A673 (cell line): ENCODE measurements at regions not wholly inside any gene's neighbourhood (a gene's known extent, or its start where the extent isn't known, plus 50 kb on each side); places are given as distances from the start of the nearest gene placed in this dataset.

Experiments used
- BruUV-seq: library from RNA; stranded (reverse); fragments of 400-500 nt; replicated peaks from 2 replicates; lab custom pipeline; 2021; lab: Mats Ljungman, UMichigan
- CTCF ChIA-PET: fragments of 300-600 bp; sonication (Branson Sonifier 250); formaldehyde crosslinking; loops from one replicate; lab custom pipeline; 2022; ENCODE audit warnings: antibody characterized with exemption; lab: Charles Lee
- POLR2A ChIA-PET: fragments of 300-600 bp; sonication (Branson Sonifier 250); formaldehyde crosslinking; loops from one replicate; lab custom pipeline; 2022; ENCODE audit warnings: antibody characterized with exemption; ENCODE audit not compliant: low non-redundant PET; lab: Charles Lee
- DNase-seq: peaks from one replicate; pipeline ENCODE4 v3.0.0-alpha.2; 2015; ENCODE audit warnings: low spot score
- H3K27ac ChIP-seq: fragments of 200-600 bp; sonication (generic); 2 replicates; pipeline ENCODE4 v1.5.1; 2016; ENCODE audit warnings: mixed run types, low read depth, mild to moderate bottlenecking, mixed read lengths, antibody characterized with exemption, low read length; ENCODE audit not compliant: poor library complexity, severe bottlenecking
- H3K27me3 ChIP-seq: fragments of 200-600 bp; sonication (generic); replicated peaks from 2 replicates; pipeline ENCODE4 v1.6.1; 2017; ENCODE audit warnings: mixed run types, low read depth, mild to moderate bottlenecking, mixed read lengths, antibody characterized with exemption, low read length; ENCODE audit not compliant: insufficient read depth, poor library complexity
- H3K36me3 ChIP-seq: fragments of 200-600 bp; sonication (generic); 2 replicates; pipeline ENCODE4 v1.6.1; 2016; ENCODE audit warnings: mixed run types, mild to moderate bottlenecking, mixed read lengths, antibody characterized with exemption, low read length; ENCODE audit not compliant: insufficient read depth, poor library complexity, severe bottlenecking
- H3K4me1 ChIP-seq: fragments of 200-600 bp; sonication (generic); 2 replicates; pipeline ENCODE4 v1.6.1; 2017; ENCODE audit warnings: mixed run types, mild to moderate bottlenecking, mixed read lengths, antibody characterized with exemption, low read length; ENCODE audit not compliant: insufficient read depth, poor library complexity, severe bottlenecking
- H3K4me3 ChIP-seq: fragments of 200-600 bp; sonication (generic); 2 replicates; pipeline ENCODE4 v1.5.1; 2016; ENCODE audit warnings: low read depth, mixed run types, mild to moderate bottlenecking, mixed read lengths, low read length; ENCODE audit not compliant: poor library complexity, severe bottlenecking
- H3K9me3 ChIP-seq: fragments of 200-600 bp; sonication (generic); 2 replicates; pipeline ENCODE4 v1.6.1; 2016; ENCODE audit warnings: mixed run types, low read depth, mild to moderate bottlenecking, mixed read lengths, antibody characterized with exemption, low read length; ENCODE audit not compliant: poor library complexity, severe bottlenecking
- CTCF ChIP-seq: fragments of 300-800, 200-600 bp; sonication (generic); conservative IDR thresholded peaks from 2 replicates; pipeline ENCODE4 v1.5.1; 2017; ENCODE audit warnings: low read depth, mild to moderate bottlenecking, antibody characterized with exemption, low read length, moderate library complexity, mixed read lengths
- EZH2 ChIP-seq: fragments of 200-600 bp; sonication (generic); IDR thresholded peaks from 2 replicates; pipeline ENCODE4 v1.6.1; 2017; ENCODE audit warnings: borderline replicate concordance, low read depth, mild to moderate bottlenecking, mixed read lengths, antibody characterized with exemption, low read length; ENCODE audit not compliant: poor library complexity, severe bottlenecking
- intact Hi-C: fragments of 100-400 bp; cut with micrococcal nuclease; formaldehyde crosslinking; loops from one replicate; pipeline ENCODE4 v1.10.0; 2022; ENCODE audit not compliant: unreplicated experiment

DNA sequence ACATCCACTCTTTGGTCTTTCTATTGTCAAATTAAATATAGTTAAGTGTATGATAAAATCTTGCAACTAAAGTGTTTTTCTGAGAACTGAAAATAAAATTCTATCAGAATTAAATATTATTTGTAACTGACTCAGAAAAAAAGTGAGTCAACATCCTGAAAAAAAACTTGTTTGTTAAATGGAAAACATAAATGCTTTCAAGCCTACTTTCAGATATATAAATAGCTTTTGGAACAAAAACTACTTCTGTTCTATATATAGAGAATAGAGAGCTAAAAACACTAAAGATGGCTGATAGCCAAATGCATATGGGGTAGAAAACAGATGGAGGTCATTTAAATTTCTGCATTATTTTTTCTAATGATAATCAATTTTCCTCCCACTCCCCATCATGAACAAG is 61.8 kb downstream of the PIK3C2A start:
- Histone ChIP-seq H3K4me3 (no peak overlapping the region), H3K36me3 (no peaks in the 10 kb centered on the region), H3K4me1 (peaks cover 17% of the 10 kb centered on the region), H3K27me3 (no peaks in the 10 kb centered on the region), H3K27ac (no peak overlapping the region), H3K9me3 (no peaks in the 10 kb centered on the region)
- TF ChIP-seq EZH2, result no peak
- TF ChIP-seq CTCF, result no peak
- no TSS peak for BruUV-seq
- CTCF ChIA-PET, result no interaction called here
- POLR2A ChIA-PET, result no interaction called here
- intact Hi-C loops, result no loop called here
- no peak for DNase-seq

- ChIA-PET CTCF (no interaction called here), POLR2A (no interaction called here)
- no peak for TF ChIP-seq CTCF
- TF ChIP-seq EZH2, result no peak
- intact Hi-C loops, result no loop called here
- Histone ChIP-seq H3K27ac (no peak overlapping the region), H3K4me3 (no peak overlapping the region), H3K4me1 (no peaks in the 10 kb centered on the region), H3K27me3 (no peaks in the 10 kb centered on the region), H3K36me3 (no peaks in the 10 kb centered on the region), H3K9me3 (no peaks in the 10 kb centered on the region)
- no TSS peak for BruUV-seq
- DNase-seq, result no peak
Observed at GRCh38 chr11:17142450-17142849, 65.0 kb upstream of the RPS13 start.

DNA sequence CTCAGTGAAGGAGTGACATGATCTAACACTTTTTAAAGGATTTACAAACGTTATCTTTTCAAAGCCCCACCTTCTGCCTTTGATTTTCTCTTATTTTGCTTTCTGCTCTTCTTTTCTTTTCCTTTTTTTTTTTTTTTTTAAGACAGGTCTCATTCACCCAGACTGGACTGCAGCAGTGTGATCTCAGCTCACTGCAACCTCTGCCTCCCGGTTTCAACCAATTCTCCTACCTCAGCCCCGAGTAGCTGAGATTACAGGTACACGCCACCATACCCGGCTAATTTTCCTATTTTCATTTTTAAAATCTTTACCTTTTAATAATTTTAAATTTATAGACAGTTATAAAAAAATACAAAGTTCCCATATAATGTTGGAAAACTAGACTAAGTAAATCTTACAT is 63.7 kb upstream of the RPS13 start:
- POLR2A ChIA-PET, result no interaction called here

More for the DNA sequence above, 63.7 kb upstream of the RPS13 start:
- CTCF ChIA-PET, result interaction anchor here (0.7 kb wide), 1 partner anchor 89 kb away, joined by 3 read pairs; no protein-coding TSS in a partner anchor
- H3K27me3 ChIP-seq, result no peaks in the 10 kb centered on the region
- H3K36me3 ChIP-seq, result no peaks in the 10 kb centered on the region
- no peak overlapping the region for H3K27ac ChIP-seq
- H3K4me1 ChIP-seq, result peaks cover 3% of the 10 kb centered on the region
- DNase-seq, result no peak
- TF ChIP-seq CTCF (no peak), EZH2 (no peak)
- H3K9me3 ChIP-seq, result no peaks in the 10 kb centered on the region
- no TSS peak for BruUV-seq
- intact Hi-C loops, result no loop called here
- no peak overlapping the region for H3K4me3 ChIP-seq
